ENCODE measurements at regions not wholly inside any gene's neighbourhood (a gene's known extent, or its start where the extent isn't known, plus 50 kb on each side); places are given as distances from the start of the nearest gene placed in this dataset.
A peak's percentile ranks its signal among the peaks of the same experiment; 100 is the strongest.

- H3K27ac Mint-ChIP-seq = no peak overlapping the region
- no peak overlapping the region for H3K4me3 Mint-ChIP-seq
- H3K9me3 Mint-ChIP-seq = no peaks in the 10 kb centered on the region
- peaks cover 7% of the 10 kb centered on the region for H3K4me1 Mint-ChIP-seq (ENCODE audit: low read depth)
- no peaks in the 10 kb centered on the region for H3K36me3 Mint-ChIP-seq (ENCODE audit: insufficient read depth in 2 of 2)
- H3K27me3 Mint-ChIP-seq (ENCODE audit: low read depth) = peaks cover 15% of the 10 kb centered on the region
- ATAC-seq (replicated peaks in 1 of 2) (no peak), DNase-seq (no peak)
Observed at GRCh38 chr1:38539931-38540330, 319.6 kb downstream of the RRAGC start.

- Mint-ChIP-seq H3K4me1 (ENCODE audit: low read depth) (peaks cover 15% of the 10 kb centered on the region), H3K27ac (no peak overlapping the region), H3K27me3 (ENCODE audit: low read depth) (peaks cover 15% of the 10 kb centered on the region), H3K36me3 (ENCODE audit: insufficient read depth in 2 of 2) (no peaks in the 10 kb centered on the region), H3K9me3 (no peaks in the 10 kb centered on the region), H3K4me3 (no peak overlapping the region)
- ATAC-seq (replicated peaks in 1 of 2) (no peak), DNase-seq (no peak)
Observed at GRCh38 chr1:38538834-38539233, 320.7 kb downstream of the RRAGC start.

GRCh38 chr1:38536089-38536488 lies 323.5 kb downstream of the RRAGC start:
- Mint-ChIP-seq H3K9me3 (no peaks in the 10 kb centered on the region), H3K4me1 (ENCODE audit: low read depth) (peaks cover 29% of the 10 kb centered on the region), H3K36me3 (ENCODE audit: insufficient read depth in 2 of 2) (no peaks in the 10 kb centered on the region), H3K27me3 (ENCODE audit: low read depth) (peaks cover 14% of the 10 kb centered on the region), H3K4me3 (no peak overlapping the region), H3K27ac (no peak overlapping the region)
- ATAC-seq (replicated peaks in 1 of 2) (no peak), DNase-seq (no peak)

GRCh38 chr1:38534473-38534823 lies 325.1 kb downstream of the RRAGC start:
- Mint-ChIP-seq H3K4me1 (ENCODE audit: low read depth) (peaks cover 22% of the 10 kb centered on the region), H3K4me3 (no peak overlapping the region), H3K27me3 (ENCODE audit: low read depth) (no peaks in the 10 kb centered on the region), H3K36me3 (ENCODE audit: insufficient read depth in 2 of 2) (no peaks in the 10 kb centered on the region), H3K27ac (no peak overlapping the region), H3K9me3 (no peaks in the 10 kb centered on the region)
- DNase-seq = no peak
- ATAC-seq (replicated peaks in 1 of 2) = no peak

- ATAC-seq (replicated peaks in 1 of 2) (peak; percentile 96 to 97), DNase-seq (peak in 1 of 2 donors; percentile 27)
- H3K4me1 Mint-ChIP-seq (ENCODE audit: low read depth) = peaks cover 22% of the 10 kb centered on the region
- H3K27me3 Mint-ChIP-seq (ENCODE audit: low read depth) = no peaks in the 10 kb centered on the region
- no peak overlapping the region for H3K27ac Mint-ChIP-seq
- H3K36me3 Mint-ChIP-seq (ENCODE audit: insufficient read depth in 2 of 2) = no peaks in the 10 kb centered on the region
- no peak overlapping the region for H3K4me3 Mint-ChIP-seq
- no peaks in the 10 kb centered on the region for H3K9me3 Mint-ChIP-seq
Observed at GRCh38 chr1:38533772-38534472, 325.6 kb downstream of the RRAGC start.

GRCh38 chr1:38530957-38531356 lies 328.6 kb downstream of the RRAGC start:
- Mint-ChIP-seq H3K27ac (no peak overlapping the region), H3K4me3 (no peak overlapping the region), H3K4me1 (ENCODE audit: low read depth) (peaks cover 44% of the 10 kb centered on the region), H3K36me3 (ENCODE audit: insufficient read depth in 2 of 2) (no peaks in the 10 kb centered on the region), H3K9me3 (no peaks in the 10 kb centered on the region), H3K27me3 (ENCODE audit: low read depth) (no peaks in the 10 kb centered on the region)
- ATAC-seq (replicated peaks in 1 of 2) = no peak
- no peak for DNase-seq

GRCh38 chr1:38529946-38530345 lies 329.6 kb downstream of the RRAGC start:
- H3K4me1 Mint-ChIP-seq (ENCODE audit: low read depth) = peaks cover 44% of the 10 kb centered on the region
- DNase-seq (no peak), ATAC-seq (replicated peaks in 1 of 2) (no peak)
- H3K4me3 Mint-ChIP-seq = no peak overlapping the region
- H3K36me3 Mint-ChIP-seq (ENCODE audit: insufficient read depth in 2 of 2) = no peaks in the 10 kb centered on the region
- H3K27me3 Mint-ChIP-seq (ENCODE audit: low read depth) = no peaks in the 10 kb centered on the region
- H3K27ac Mint-ChIP-seq = no peak overlapping the region
- H3K9me3 Mint-ChIP-seq = no peaks in the 10 kb centered on the region

- no peaks in the 10 kb centered on the region for H3K9me3 Mint-ChIP-seq
- no peaks in the 10 kb centered on the region for H3K27me3 Mint-ChIP-seq (ENCODE audit: low read depth)
- no peaks in the 10 kb centered on the region for H3K36me3 Mint-ChIP-seq (ENCODE audit: insufficient read depth in 2 of 2)
- H3K27ac Mint-ChIP-seq = no peak overlapping the region
- no peak overlapping the region for H3K4me3 Mint-ChIP-seq
- ATAC-seq (replicated peaks in 1 of 2) (no peak), DNase-seq (no peak)
- H3K4me1 Mint-ChIP-seq (ENCODE audit: low read depth) = peaks cover 41% of the 10 kb centered on the region
Observed at GRCh38 chr1:38529391-38529790, 330.2 kb downstream of the RRAGC start.

- ATAC-seq (replicated peaks in 1 of 2) (no peak), DNase-seq (no peak)
- no peak overlapping the region for H3K4me3 Mint-ChIP-seq
- H3K36me3 Mint-ChIP-seq (ENCODE audit: insufficient read depth in 2 of 2) = no peaks in the 10 kb centered on the region
- H3K9me3 Mint-ChIP-seq = no peaks in the 10 kb centered on the region
- no peak overlapping the region for H3K27ac Mint-ChIP-seq
- peaks cover 34% of the 10 kb centered on the region for H3K4me1 Mint-ChIP-seq (ENCODE audit: low read depth)
- no peaks in the 10 kb centered on the region for H3K27me3 Mint-ChIP-seq (ENCODE audit: low read depth)
Observed at GRCh38 chr1:38528623-38529022, 330.9 kb downstream of the RRAGC start.

- Mint-ChIP-seq H3K4me3 (peak overlapping the region; percentile 44 to 55), H3K27ac (peak overlapping the region; percentile 60), H3K9me3 (no peaks in the 10 kb centered on the region)
Observed at GRCh38 chr1:38527373-38527966, 332.1 kb downstream of the RRAGC start.

GRCh38 chr1:38526046-38526445 lies 333.5 kb downstream of the RRAGC start:
- no peaks in the 10 kb centered on the region for H3K36me3 Mint-ChIP-seq (ENCODE audit: insufficient read depth in 2 of 2)
- H3K9me3 Mint-ChIP-seq = no peaks in the 10 kb centered on the region
- no peak for DNase-seq
- H3K27ac Mint-ChIP-seq = peak overlapping the region; percentile 75
- no peak for ATAC-seq (replicated peaks in 1 of 2)
- peaks cover 22% of the 10 kb centered on the region for H3K4me1 Mint-ChIP-seq (ENCODE audit: low read depth)
- H3K27me3 Mint-ChIP-seq (ENCODE audit: low read depth) = no peaks in the 10 kb centered on the region
- H3K4me3 Mint-ChIP-seq = peak overlapping the region in 1 of 2 donors; percentile 43

More at GRCh38 chr1:38527373-38527966, 332.1 kb downstream of the RRAGC start:
- no peaks in the 10 kb centered on the region for H3K36me3 Mint-ChIP-seq (ENCODE audit: insufficient read depth in 2 of 2)
- DNase-seq = peak; percentile 63 to 67
- peak; percentile 90 to 91 for ATAC-seq (replicated peaks in 1 of 2)
- H3K27me3 Mint-ChIP-seq (ENCODE audit: low read depth) = no peaks in the 10 kb centered on the region
- peaks cover 24% of the 10 kb centered on the region for H3K4me1 Mint-ChIP-seq (ENCODE audit: low read depth)

- ATAC-seq (replicated peaks in 1 of 2) (no peak), DNase-seq (no peak)
- H3K9me3 Mint-ChIP-seq = no peaks in the 10 kb centered on the region
- H3K36me3 Mint-ChIP-seq (ENCODE audit: insufficient read depth in 2 of 2) = no peaks in the 10 kb centered on the region
- no peak overlapping the region for H3K4me3 Mint-ChIP-seq
- H3K27me3 Mint-ChIP-seq (ENCODE audit: low read depth) = no peaks in the 10 kb centered on the region
- H3K4me1 Mint-ChIP-seq (ENCODE audit: low read depth) = peaks cover 22% of the 10 kb centered on the region
- H3K27ac Mint-ChIP-seq = no peak overlapping the region
Observed at GRCh38 chr1:38525343-38526043, 334.1 kb downstream of the RRAGC start.

GRCh38 chr1:38524025-38524641 lies 335.4 kb downstream of the RRAGC start:
- Mint-ChIP-seq H3K4me1 (ENCODE audit: low read depth) (peaks cover 22% of the 10 kb centered on the region), H3K27me3 (ENCODE audit: low read depth) (no peaks in the 10 kb centered on the region), H3K27ac (no peak overlapping the region), H3K36me3 (ENCODE audit: insufficient read depth in 2 of 2) (no peaks in the 10 kb centered on the region), H3K4me3 (no peak overlapping the region), H3K9me3 (no peaks in the 10 kb centered on the region)
- ATAC-seq (replicated peaks in 1 of 2) = no peak
- no peak for DNase-seq

All from activated T-cell treated with anti-CD3 and anti-CD28 coated beads, Interleukin-2, amount 50 U/mL, for 72 hours (primary cell).